A172 (cell line): ENCODE measurements at regions not wholly inside any gene's neighbourhood (a gene's known extent, or its start where the extent isn't known, plus 50 kb on each side); places are given as distances from the start of the nearest gene placed in this dataset.

ENCODE experiments used
- DNase-seq: peaks from one replicate; pipeline ENCODE4 v3.0.0-alpha.2; 2015; ENCODE audit warnings: low spot score

DNA sequence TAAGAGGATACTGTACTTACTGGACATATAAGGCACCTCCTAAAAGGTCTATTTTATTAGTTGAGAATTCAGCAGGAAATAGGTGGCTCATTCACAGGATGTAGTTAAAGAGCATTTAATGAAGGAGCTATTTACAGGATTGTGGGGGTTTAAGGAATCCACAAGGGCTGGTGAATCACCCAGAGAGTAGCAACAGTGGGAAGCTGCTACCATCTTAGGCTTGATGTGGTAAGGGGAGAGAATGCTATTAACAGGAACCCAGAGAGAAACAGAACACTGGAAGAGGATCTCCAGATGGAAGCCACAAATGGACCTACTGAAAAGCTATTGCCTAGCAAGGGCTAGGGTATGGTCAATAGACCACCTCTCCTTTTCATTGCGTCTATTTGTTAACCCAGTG, 52.0 kb upstream of the COL11A1 start:
- DNase-seq, result peak; percentile 40
